Activated T-helper 17 cell treated with anti-CD3 and anti-CD28 coated beads, Interleukin-2, amount 50 U/mL, for 72 hours (primary cell): ENCODE measurements at regions not wholly inside any gene's neighbourhood (a gene's known extent, or its start where the extent isn't known, plus 50 kb on each side); places are given as distances from the start of the nearest gene placed in this dataset.
"Not testable (repeated sequence)": the region's sequence is repeated elsewhere in the genome, so short reads cannot be mapped to it uniquely, and the experiment has no call there.

ENCODE experiments used
- ATAC-seq: fragments of 150-1000 bp; cut with Tn5 transposase; replicated peaks from 2 replicates; pipeline ENCODE4 v1.10.0; 2021; ENCODE audit warnings: mild to moderate bottlenecking, moderate library complexity
- H3K27ac Mint-ChIP-seq: one replicate; pipeline ENCODE4 v1.8.0; 2022; ENCODE audit warnings: mixed read lengths
- H3K27me3 Mint-ChIP-seq: one replicate; pipeline ENCODE4 v1.8.0; 2022; ENCODE audit warnings: mixed read lengths
- H3K36me3 Mint-ChIP-seq: one replicate; pipeline ENCODE4 v1.8.0; 2022; ENCODE audit warnings: low read depth, mild to moderate bottlenecking, mixed read lengths
- H3K4me1 Mint-ChIP-seq: one replicate; pipeline ENCODE4 v1.8.0; 2022; ENCODE audit warnings: mixed read lengths
- H3K4me3 Mint-ChIP-seq: one replicate; pipeline ENCODE4 v1.8.0; 2022; ENCODE audit warnings: mild to moderate bottlenecking, mixed read lengths
- H3K9me3 Mint-ChIP-seq: one replicate; pipeline ENCODE4 v1.8.0; 2022; ENCODE audit warnings: mixed read lengths

GRCh38 chr22:22733881-22734373 lies 89.5 kb downstream of the GGTLC2 start:
- H3K27me3 Mint-ChIP-seq, result peaks cover 20% of the 10 kb centered on the region
- H3K36me3 Mint-ChIP-seq, result no peaks in the 10 kb centered on the region
- no peaks in the 10 kb centered on the region for H3K9me3 Mint-ChIP-seq
- no peak for ATAC-seq
- H3K4me3 Mint-ChIP-seq, result no peak overlapping the region
- H3K27ac Mint-ChIP-seq, result no peak overlapping the region
- H3K4me1 Mint-ChIP-seq, result no peaks in the 10 kb centered on the region

DNA sequence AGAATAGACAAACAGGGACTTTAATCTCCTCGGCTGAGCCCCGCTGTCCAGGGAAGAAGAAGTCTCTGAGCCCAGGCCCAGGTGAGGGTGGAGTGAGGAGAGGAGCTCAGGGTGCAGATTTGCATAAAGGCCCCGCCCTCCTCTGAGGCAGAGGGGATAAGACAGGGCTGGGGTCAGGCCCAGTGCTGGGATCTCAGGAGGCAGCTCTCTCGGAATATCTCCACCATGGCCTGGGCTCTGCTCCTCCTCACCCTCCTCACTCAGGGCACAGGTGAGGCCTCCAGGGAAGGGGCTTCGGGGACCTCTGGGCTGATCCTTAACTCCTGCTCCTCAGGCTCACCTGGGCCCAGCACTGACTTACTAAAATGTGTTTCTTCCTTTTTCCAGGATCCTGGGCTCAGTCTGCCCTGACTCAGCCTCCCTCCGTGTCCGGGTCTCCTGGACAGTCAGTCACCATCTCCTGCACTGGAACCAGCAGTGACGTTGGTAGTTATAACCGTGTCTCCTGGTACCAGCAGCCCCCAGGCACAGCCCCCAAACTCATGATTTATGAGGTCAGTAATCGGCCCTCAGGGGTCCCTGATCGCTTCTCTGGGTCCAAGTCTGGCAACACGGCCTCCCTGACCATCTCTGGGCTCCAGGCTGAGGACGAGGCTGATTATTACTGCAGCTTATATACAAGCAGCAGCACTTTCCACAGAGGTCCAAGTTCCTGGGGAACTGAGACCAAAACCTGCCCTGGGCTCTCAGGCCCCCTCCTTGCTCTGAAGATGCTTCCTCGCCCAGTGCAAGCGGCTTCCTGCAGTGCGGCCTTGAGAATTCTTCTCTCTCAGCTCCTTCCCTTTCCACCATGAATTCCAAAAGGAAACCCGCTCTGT lies 90.2 kb downstream of the GGTLC2 start:
- H3K4me1 Mint-ChIP-seq, H3K27ac Mint-ChIP-seq, H3K9me3 Mint-ChIP-seq, H3K36me3 Mint-ChIP-seq, ATAC-seq, H3K4me3 Mint-ChIP-seq: not testable (repeated sequence)
- H3K27me3 Mint-ChIP-seq, result peaks cover 19% of the 10 kb centered on the region

GRCh38 chr22:22735276-22735675 lies 90.9 kb downstream of the GGTLC2 start:
- H3K27me3 Mint-ChIP-seq, result peaks cover 19% of the 10 kb centered on the region
- not testable (repeated sequence) for H3K36me3 Mint-ChIP-seq, H3K4me3 Mint-ChIP-seq, ATAC-seq, H3K9me3 Mint-ChIP-seq, H3K4me1 Mint-ChIP-seq, H3K27ac Mint-ChIP-seq

GRCh38 chr22:22735695-22736611 lies 91.5 kb downstream of the GGTLC2 start:
- H3K36me3 Mint-ChIP-seq, result no peaks in the 10 kb centered on the region
- H3K4me1 Mint-ChIP-seq, result no peaks in the 10 kb centered on the region
- H3K27ac Mint-ChIP-seq, result no peak overlapping the region
- H3K27me3 Mint-ChIP-seq, result peaks cover 23% of the 10 kb centered on the region
- H3K9me3 Mint-ChIP-seq, result no peaks in the 10 kb centered on the region
- ATAC-seq, result no peak
- no peak overlapping the region for H3K4me3 Mint-ChIP-seq

GRCh38 chr22:22737590-22737989 lies 93.2 kb downstream of the GGTLC2 start:
- Mint-ChIP-seq H3K27me3 (peaks cover 32% of the 10 kb centered on the region), H3K9me3 (no peaks in the 10 kb centered on the region), H3K36me3 (no peaks in the 10 kb centered on the region), H3K4me3 (no peak overlapping the region), H3K4me1 (no peaks in the 10 kb centered on the region), H3K27ac (no peak overlapping the region)
- no peak for ATAC-seq

- H3K4me3 Mint-ChIP-seq, result no peak overlapping the region
- no peak for ATAC-seq
- no peaks in the 10 kb centered on the region for H3K4me1 Mint-ChIP-seq
- H3K36me3 Mint-ChIP-seq, result no peaks in the 10 kb centered on the region
- peaks cover 46% of the 10 kb centered on the region for H3K27me3 Mint-ChIP-seq
- no peaks in the 10 kb centered on the region for H3K9me3 Mint-ChIP-seq
- H3K27ac Mint-ChIP-seq, result no peak overlapping the region
Observed at GRCh38 chr22:22738959-22739585, 94.7 kb downstream of the GGTLC2 start.

DNA sequence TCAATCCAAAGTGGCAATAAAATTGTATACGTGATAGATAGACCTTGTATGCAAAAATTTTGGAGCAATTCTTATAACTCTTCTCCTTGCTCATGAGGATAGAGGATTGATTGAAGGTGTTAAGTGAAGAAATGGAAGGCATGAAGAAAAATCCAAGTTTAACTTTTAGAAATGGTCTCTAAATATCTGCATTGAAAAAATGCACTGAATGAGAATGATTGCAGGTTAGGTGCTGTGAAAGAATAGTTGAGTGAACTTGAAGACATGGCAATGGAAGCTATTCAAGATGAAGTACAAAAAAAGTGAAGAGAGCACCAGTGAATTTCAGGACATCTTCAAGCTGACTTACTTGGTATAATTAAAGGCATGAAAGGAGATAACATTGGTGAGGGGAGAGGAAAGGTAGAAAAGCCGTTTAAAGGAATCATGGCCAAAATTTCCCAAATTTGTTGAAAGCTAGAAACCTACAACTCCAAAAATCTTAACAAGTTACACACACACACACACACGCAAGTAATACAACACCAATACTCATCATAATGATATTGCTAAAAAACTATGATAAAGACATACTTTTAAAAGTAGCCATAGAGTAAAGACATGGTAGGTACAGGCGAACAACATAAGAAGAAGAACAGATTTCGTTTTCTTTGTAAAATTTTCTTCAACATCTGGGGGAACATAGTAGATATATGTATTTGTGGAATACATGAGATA lies 96.3 kb downstream of the GGTLC2 start:
- Mint-ChIP-seq H3K9me3 (no peaks in the 10 kb centered on the region), H3K27me3 (peaks cover 42% of the 10 kb centered on the region), H3K27ac (no peak overlapping the region), H3K36me3 (no peaks in the 10 kb centered on the region), H3K4me3 (no peak overlapping the region), H3K4me1 (no peaks in the 10 kb centered on the region)
- ATAC-seq, result no peak

GRCh38 chr22:22741843-22742242 lies 97.4 kb downstream of the GGTLC2 start:
- Mint-ChIP-seq H3K4me1 (no peaks in the 10 kb centered on the region), H3K36me3 (no peaks in the 10 kb centered on the region)

DNA sequence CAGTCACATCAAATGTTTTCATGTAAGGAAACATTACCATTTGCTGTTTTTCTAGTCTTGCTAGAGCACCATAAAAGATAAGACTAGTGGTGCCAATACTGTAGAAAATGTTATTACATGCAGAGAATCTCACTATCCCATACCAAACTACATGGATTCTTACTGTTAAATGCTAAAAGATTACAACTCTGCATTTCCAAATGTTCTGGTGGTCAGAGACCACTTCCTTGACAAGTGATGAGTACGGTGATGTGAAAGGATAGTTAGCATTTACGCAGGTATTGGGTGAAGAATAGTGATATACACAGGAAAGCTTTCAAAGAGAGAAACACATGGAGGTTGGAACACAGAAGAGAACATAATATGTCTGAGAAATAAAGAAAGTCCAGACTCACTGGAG lies 98.2 kb downstream of the GGTLC2 start:
- Mint-ChIP-seq H3K27ac (no peak overlapping the region), H3K4me3 (no peak overlapping the region), H3K4me1 (no peaks in the 10 kb centered on the region), H3K9me3 (no peaks in the 10 kb centered on the region), H3K36me3 (no peaks in the 10 kb centered on the region), H3K27me3 (peaks cover 37% of the 10 kb centered on the region)
- ATAC-seq, result no peak

More at GRCh38 chr22:22741843-22742242, 97.4 kb downstream of the GGTLC2 start:
- no peak for ATAC-seq
- Mint-ChIP-seq H3K27ac (no peak overlapping the region), H3K27me3 (peaks cover 42% of the 10 kb centered on the region), H3K4me3 (no peak overlapping the region), H3K9me3 (no peaks in the 10 kb centered on the region)

GRCh38 chr22:22743128-22743760 lies 98.8 kb downstream of the GGTLC2 start:
- no peaks in the 10 kb centered on the region for H3K9me3 Mint-ChIP-seq
- no peak overlapping the region for H3K27ac Mint-ChIP-seq
- H3K4me1 Mint-ChIP-seq, result no peaks in the 10 kb centered on the region
- H3K36me3 Mint-ChIP-seq, result no peaks in the 10 kb centered on the region
- ATAC-seq, result no peak
- H3K27me3 Mint-ChIP-seq, result peaks cover 35% of the 10 kb centered on the region
- H3K4me3 Mint-ChIP-seq, result no peak overlapping the region

- peaks cover 33% of the 10 kb centered on the region for H3K27me3 Mint-ChIP-seq
- no peak overlapping the region for H3K4me3 Mint-ChIP-seq
- H3K9me3 Mint-ChIP-seq, result no peaks in the 10 kb centered on the region
- no peak overlapping the region for H3K27ac Mint-ChIP-seq
- ATAC-seq, result no peak
- H3K36me3 Mint-ChIP-seq, result no peaks in the 10 kb centered on the region
- H3K4me1 Mint-ChIP-seq, result no peaks in the 10 kb centered on the region
Observed at GRCh38 chr22:22744412-22745224, 100.2 kb downstream of the GGTLC2 start.

DNA sequence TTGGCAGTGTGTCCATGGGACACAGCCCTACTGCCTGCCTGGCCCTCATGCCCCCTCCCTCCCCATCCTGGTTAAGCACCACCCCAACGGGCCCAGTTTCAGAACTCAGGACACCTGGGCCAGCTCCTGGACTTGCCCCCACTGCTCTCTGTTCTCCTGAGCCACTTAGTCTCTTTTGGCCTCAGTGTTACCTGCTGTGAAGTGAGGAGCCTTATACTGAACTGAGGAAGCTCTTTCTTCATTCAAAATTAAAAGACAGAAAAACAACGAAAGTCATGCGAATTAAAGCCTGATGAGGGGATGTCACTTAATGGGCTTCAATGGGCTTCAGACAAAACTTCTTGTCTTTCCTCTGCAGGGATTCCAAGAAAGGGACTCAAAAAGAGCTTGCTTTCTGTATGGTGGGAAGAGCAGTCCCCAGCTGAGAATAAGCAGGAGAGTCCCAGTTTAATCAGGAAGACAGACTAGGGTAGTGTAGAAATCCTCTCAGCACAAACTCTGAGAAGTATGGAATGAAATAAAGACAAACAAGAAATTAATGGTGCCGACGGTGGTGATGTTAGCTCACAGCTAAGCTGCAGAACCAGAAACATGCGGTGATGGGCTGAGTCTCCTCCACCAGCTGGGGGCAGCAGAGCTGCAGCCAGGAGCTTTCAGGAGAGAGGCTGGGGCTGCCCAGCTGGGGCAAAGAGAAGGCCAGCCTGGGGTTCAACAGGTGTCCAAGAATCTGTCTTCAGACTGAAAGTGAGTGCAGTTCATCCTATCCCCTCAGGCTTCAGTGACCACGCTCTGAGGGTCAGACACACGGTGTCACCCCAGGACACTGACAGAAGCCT lies 101.0 kb downstream of the GGTLC2 start:
- Mint-ChIP-seq H3K27ac (no peak overlapping the region), H3K27me3 (peaks cover 28% of the 10 kb centered on the region), H3K4me3 (no peak overlapping the region), H3K4me1 (no peaks in the 10 kb centered on the region), H3K9me3 (no peaks in the 10 kb centered on the region), H3K36me3 (no peaks in the 10 kb centered on the region)
- ATAC-seq, result peak; percentile 40
